B cell (primary cell): ENCODE measurements at regions not wholly inside any gene's neighbourhood (a gene's known extent, or its start where the extent isn't known, plus 50 kb on each side); places are given as distances from the start of the nearest gene placed in this dataset.

Experiments used
- EZH2 ChIP-seq: IDR thresholded peaks from 2 replicates; pipeline ENCODE4 v1.6.1; 2012; ENCODE audit warnings: borderline replicate concordance, low read depth, mild to moderate bottlenecking, moderate library complexity, low read length; ENCODE audit not compliant: insufficient read depth, poor library complexity, severe bottlenecking
- TF ChIP-seq, protein P1 (sequence below): fragments of 200-600 bp; IDR thresholded peaks from one replicate; pipeline ENCODE4 v1.8.0; 2022; ENCODE audit warnings: antibody characterized with exemption, mild to moderate bottlenecking

DNA sequence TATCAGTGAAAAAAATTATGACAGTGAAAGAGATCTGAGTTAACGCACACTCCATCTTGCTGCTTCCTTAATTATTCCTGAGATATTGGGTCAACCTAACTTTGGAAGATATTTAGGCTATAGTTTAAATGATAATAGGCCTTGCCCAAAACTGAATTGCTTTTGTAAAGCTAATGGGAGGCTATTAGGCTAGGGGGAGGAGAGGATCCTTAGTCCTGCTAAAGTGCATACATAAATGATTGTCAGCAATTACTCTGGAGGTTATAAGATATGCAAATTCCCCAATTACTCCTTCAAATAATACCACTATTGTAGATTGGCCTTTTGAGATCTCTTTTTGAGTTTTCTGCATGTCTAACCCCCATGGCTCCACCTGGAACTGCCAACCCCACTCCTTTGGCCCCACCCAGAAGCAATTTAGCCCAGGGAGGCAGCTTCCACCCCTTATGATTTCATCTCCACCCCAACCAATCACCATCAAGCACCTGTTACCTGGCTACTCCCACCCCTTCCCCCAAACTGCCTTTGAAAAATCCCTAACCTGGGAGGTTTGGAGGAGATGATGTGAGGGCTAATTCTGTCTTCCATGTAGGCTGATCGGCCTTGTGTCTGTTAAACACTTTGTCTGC lies 509.3 kb upstream of the TGFBR2 start:
- TF ChIP-seq, protein P1, sequence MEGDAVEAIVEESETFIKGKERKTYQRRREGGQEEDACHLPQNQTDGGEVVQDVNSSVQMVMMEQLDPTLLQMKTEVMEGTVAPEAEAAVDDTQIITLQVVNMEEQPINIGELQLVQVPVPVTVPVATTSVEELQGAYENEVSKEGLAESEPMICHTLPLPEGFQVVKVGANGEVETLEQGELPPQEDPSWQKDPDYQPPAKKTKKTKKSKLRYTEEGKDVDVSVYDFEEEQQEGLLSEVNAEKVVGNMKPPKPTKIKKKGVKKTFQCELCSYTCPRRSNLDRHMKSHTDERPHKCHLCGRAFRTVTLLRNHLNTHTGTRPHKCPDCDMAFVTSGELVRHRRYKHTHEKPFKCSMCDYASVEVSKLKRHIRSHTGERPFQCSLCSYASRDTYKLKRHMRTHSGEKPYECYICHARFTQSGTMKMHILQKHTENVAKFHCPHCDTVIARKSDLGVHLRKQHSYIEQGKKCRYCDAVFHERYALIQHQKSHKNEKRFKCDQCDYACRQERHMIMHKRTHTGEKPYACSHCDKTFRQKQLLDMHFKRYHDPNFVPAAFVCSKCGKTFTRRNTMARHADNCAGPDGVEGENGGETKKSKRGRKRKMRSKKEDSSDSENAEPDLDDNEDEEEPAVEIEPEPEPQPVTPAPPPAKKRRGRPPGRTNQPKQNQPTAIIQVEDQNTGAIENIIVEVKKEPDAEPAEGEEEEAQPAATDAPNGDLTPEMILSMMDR = no peak
- no peak for TF ChIP-seq EZH2
